Fibroblast of mammary gland (primary cell): ENCODE measurements at regions not wholly inside any gene's neighbourhood (a gene's known extent, or its start where the extent isn't known, plus 50 kb on each side); places are given as distances from the start of the nearest gene placed in this dataset.

Source experiments
- DNase-seq: peaks from one replicate; pipeline ENCODE4 v3.0.0-alpha.2; 2010; ENCODE audit warnings: low read depth
- H3K4me3 ChIP-seq: 2 replicates; pipeline ENCODE4 v1.5.1; 2011; ENCODE audit warnings: low read depth, mild to moderate bottlenecking, low read length, moderate library complexity; ENCODE audit not compliant: control insufficient read depth
- TF ChIP-seq, protein P1 (sequence below): conservative IDR thresholded peaks from 2 replicates; pipeline ENCODE4 v1.5.1; 2011; ENCODE audit warnings: low read depth, low read length, inconsistent platforms; ENCODE audit not compliant: control insufficient read depth, insufficient read depth

DNA sequence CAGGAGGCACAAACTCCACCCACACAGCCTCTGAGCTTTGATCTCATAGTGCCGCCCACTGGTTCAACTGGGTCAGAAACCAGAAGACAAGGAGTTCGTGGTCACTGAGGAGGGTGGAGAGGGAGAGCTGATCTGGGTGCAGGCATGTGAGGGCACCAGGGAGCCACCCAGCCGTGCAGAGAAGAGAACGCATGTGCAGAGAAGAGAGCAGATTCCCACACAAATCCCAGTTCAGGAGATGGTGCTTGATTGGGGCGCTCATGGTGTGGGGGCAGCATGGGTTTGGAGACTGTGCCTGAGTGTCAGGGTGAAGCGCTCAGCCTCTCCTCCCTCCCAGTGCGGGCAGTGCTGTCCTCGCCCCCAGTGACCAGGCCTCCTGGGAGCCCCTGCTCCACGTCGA is 375.2 kb upstream of the MYT1L start:
- TF ChIP-seq, protein P1, sequence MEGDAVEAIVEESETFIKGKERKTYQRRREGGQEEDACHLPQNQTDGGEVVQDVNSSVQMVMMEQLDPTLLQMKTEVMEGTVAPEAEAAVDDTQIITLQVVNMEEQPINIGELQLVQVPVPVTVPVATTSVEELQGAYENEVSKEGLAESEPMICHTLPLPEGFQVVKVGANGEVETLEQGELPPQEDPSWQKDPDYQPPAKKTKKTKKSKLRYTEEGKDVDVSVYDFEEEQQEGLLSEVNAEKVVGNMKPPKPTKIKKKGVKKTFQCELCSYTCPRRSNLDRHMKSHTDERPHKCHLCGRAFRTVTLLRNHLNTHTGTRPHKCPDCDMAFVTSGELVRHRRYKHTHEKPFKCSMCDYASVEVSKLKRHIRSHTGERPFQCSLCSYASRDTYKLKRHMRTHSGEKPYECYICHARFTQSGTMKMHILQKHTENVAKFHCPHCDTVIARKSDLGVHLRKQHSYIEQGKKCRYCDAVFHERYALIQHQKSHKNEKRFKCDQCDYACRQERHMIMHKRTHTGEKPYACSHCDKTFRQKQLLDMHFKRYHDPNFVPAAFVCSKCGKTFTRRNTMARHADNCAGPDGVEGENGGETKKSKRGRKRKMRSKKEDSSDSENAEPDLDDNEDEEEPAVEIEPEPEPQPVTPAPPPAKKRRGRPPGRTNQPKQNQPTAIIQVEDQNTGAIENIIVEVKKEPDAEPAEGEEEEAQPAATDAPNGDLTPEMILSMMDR: no peak
- no peak overlapping the region for H3K4me3 ChIP-seq
- no peak for DNase-seq

DNA sequence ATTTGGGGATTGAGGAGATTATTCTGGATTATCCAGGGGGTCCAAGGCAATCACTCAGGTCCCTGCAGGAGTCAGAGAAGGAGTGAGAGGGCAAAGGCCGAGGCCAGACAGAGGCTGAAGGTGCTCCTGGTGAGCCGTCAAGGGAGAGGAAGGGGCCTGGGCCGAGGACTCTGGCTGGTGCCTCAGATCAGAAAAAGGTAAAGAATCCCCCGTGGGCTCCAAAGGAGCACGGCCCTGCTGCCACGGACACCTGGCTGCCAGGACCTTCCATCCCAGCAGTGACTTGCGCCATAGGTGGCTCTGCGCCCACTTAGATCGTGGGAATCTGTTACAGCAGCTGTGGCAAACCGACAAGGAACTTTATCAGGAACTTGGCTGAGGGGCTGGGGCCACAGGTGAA is 374.8 kb upstream of the MYT1L start:
- DNase-seq: no peak
- TF ChIP-seq, protein P1: no peak
- H3K4me3 ChIP-seq: no peak overlapping the region

DNA sequence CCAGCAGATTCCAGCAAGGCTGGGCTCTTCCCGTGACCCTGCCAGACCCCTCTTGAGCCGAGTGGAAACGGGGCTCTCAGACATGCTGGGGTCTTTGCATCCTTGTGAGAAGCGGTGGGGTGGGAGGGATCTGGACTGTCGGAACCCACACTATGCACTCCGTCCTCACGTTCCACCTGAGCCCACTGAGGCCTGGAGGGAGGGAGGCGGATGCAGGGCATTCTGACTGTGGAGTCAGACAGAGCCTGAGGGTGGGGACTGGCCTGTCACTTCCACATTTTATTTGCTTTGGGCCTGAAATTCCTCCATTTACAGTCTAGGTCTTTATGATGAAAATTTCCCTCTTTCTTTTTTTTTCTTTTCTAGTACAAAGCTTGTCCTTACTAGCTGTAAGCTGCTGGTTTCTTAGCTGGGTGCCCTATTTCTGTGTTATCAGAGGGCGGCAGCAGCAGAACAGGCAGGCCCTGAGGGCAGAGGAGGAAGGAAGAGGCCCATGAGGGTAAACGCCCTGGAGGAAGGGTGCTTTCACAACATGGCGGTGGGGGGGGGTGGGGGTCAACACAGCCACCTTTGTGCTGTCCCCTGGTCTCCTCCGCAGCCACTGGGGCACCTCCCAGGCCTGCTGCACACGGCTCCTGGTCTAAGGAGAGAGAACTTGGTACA is 373.5 kb upstream of the MYT1L start:
- DNase-seq: no peak
- TF ChIP-seq, protein P1: no peak
- no peak overlapping the region for H3K4me3 ChIP-seq

DNA sequence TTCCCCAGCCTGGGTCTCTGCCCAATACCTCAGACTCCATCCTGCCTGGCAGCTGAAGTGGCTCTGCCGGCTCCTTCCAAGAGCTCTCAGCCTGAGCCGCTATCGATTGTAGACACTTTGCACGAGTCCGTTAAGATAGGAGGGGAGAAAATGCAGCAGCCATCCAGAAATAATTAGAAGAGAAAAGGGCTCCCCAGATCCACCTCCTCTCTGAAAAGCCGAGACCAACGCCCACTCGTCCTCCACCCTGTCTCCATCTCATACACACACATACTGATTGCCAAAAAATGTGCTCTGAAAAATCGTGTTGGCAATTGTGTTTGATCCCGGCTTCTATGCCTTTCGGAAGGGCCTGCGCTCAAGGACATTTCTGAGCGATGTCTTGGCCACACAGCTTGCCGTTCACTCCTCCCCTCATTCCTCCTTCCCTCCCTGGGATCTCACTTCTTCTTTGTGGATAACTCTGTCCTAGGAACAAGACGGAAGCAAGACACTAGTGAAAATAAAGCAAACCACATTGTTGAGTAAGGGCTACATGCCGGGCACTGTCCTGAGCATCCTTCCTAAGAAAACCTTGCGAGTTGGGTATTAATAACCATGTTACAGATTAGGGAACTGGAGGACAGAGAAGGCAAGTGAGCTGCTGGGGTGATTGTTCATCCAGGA is 372.8 kb upstream of the MYT1L start:
- no peak overlapping the region for H3K4me3 ChIP-seq
- TF ChIP-seq, protein P1: no peak
- DNase-seq: no peak

DNA sequence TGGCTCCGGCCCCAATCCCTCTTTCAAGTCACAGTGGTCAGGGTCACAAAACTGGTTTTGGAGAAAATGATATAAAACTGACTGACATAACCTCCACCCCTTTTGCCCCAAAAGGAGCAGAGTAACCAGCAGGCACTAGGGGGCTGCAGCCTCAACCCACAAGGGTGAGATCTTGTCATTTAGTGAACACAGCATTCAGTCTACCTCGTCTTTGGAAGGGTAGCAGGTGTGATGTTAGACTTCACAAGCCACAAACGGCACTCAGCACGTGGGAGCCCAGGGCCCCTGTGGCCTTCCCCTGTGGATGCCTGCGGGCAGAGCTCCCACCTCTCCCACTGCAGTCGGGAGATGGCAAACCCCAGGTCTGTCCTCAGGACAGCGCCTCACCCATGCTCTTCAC is 372.1 kb upstream of the MYT1L start:
- TF ChIP-seq, protein P1: no peak
- H3K4me3 ChIP-seq: no peak overlapping the region
- no peak for DNase-seq

DNA sequence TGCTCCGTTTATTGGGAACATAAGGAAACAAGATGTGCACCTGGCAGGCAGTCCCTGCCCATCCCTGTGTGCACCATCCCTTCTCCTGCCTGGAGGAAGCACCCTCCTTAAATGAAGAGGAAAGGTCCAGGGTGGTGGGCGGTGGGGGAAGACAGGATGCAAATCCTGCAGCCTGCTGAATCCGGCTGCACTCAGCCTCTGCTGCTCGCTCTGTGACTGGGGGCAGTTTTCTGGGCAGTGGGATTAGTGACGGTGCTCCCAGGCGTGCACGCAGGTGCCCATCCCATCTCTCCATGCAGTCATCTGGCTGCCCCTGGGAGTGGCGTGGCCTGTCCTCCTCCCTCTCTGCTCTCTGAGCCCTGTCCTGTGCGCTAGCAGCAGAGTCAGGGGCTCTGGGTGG is 371.3 kb upstream of the MYT1L start:
- TF ChIP-seq, protein P1: no peak
- no peak for DNase-seq
- no peak overlapping the region for H3K4me3 ChIP-seq
